Loucy (cell line): ENCODE measurements at regions not wholly inside any gene's neighbourhood (a gene's known extent, or its start where the extent isn't known, plus 50 kb on each side); places are given as distances from the start of the nearest gene placed in this dataset.

Experiments
- EZH2phosphoT487 ChIP-seq: fragments of 200-600 bp; IDR thresholded peaks from 2 replicates; pipeline ENCODE4 v1.6.1; 2018; ENCODE audit warnings: antibody characterized with exemption, mild to moderate bottlenecking, moderate library complexity, borderline replicate concordance
- TF ChIP-seq, protein P1 (sequence below): fragments of 200-600 bp; sonication (generic); conservative IDR thresholded peaks from 2 replicates; pipeline ENCODE4 v1.5.1; 2014; ENCODE audit warnings: mild to moderate bottlenecking, antibody characterized with exemption, low read length

DNA sequence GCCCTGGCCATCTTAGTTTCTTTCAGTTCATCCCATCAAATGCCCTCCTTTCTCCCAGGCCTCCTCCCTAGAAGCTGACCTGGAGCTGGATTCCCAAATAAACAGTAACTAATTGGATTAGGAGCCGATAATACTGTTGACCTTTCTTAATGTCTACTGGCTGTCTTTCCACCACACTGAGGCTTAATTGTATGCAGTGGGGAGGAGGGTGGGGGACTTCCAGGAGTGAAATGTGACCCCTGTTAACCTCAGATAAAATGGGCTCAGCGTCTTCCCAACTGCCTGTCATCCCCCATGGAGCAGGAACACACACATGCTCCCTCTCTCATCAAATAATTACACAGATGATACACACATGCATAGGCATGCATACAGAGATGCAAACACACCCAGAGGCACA is 53.7 kb upstream of the LBX1 start:
- TF ChIP-seq, protein P1, sequence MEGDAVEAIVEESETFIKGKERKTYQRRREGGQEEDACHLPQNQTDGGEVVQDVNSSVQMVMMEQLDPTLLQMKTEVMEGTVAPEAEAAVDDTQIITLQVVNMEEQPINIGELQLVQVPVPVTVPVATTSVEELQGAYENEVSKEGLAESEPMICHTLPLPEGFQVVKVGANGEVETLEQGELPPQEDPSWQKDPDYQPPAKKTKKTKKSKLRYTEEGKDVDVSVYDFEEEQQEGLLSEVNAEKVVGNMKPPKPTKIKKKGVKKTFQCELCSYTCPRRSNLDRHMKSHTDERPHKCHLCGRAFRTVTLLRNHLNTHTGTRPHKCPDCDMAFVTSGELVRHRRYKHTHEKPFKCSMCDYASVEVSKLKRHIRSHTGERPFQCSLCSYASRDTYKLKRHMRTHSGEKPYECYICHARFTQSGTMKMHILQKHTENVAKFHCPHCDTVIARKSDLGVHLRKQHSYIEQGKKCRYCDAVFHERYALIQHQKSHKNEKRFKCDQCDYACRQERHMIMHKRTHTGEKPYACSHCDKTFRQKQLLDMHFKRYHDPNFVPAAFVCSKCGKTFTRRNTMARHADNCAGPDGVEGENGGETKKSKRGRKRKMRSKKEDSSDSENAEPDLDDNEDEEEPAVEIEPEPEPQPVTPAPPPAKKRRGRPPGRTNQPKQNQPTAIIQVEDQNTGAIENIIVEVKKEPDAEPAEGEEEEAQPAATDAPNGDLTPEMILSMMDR, result no peak
- no peak for TF ChIP-seq EZH2phosphoT487
